H9 (cell line): ENCODE measurements at regions not wholly inside any gene's neighbourhood (a gene's known extent, or its start where the extent isn't known, plus 50 kb on each side); places are given as distances from the start of the nearest gene placed in this dataset.

Experiments used
- DNase-seq: peaks from one replicate; pipeline ENCODE4 v3.0.0-alpha.2; 2017
- H2AFZ ChIP-seq: one replicate; pipeline ENCODE4 v1.6.1; 2013; ENCODE audit warnings: mild to moderate bottlenecking, low read length, control low read depth, moderate library complexity
- H2AK5ac ChIP-seq: 2 replicates; pipeline ENCODE4 v1.6.1; 2013; ENCODE audit warnings: low read length, control low read depth, mixed read lengths; ENCODE audit not compliant: insufficient read length
- H2BK120ac ChIP-seq: one replicate; pipeline ENCODE4 v1.6.1; 2013; ENCODE audit warnings: low read depth, mild to moderate bottlenecking, low read length, control low read depth, inconsistent platforms; ENCODE audit not compliant: poor library complexity, severe bottlenecking
- H2BK12ac ChIP-seq: 2 replicates; pipeline ENCODE4 v1.6.1; 2013; ENCODE audit warnings: low read length, control low read depth, mixed read lengths, low read depth; ENCODE audit not compliant: insufficient read length
- H2BK15ac ChIP-seq: 2 replicates; pipeline ENCODE4 v1.6.1; 2013; ENCODE audit warnings: low read depth, low read length, control low read depth
- H2BK20ac ChIP-seq: one replicate; pipeline ENCODE4 v1.6.1; 2013; ENCODE audit warnings: low read depth, mild to moderate bottlenecking, low read length, control low read depth, inconsistent platforms; ENCODE audit not compliant: poor library complexity, severe bottlenecking
- H2BK5ac ChIP-seq: 2 replicates; pipeline ENCODE4 v1.6.1; 2013; ENCODE audit warnings: low read length, control low read depth, mixed read lengths; ENCODE audit not compliant: insufficient read length
- H3K14ac ChIP-seq: 2 replicates; pipeline ENCODE4 v1.6.1; 2013; ENCODE audit warnings: low read length, control low read depth; ENCODE audit not compliant: insufficient read depth
- H3K18ac ChIP-seq: 2 replicates; pipeline ENCODE4 v1.6.1; 2013; ENCODE audit warnings: low read depth, mild to moderate bottlenecking, mixed read lengths, low read length, control low read depth; ENCODE audit not compliant: insufficient read length
- H3K23ac ChIP-seq: 2 replicates; pipeline ENCODE4 v1.6.1; 2013; ENCODE audit warnings: low read length, control low read depth, mixed read lengths, low read depth; ENCODE audit not compliant: insufficient read length
- H3K23me2 ChIP-seq: 2 replicates; pipeline ENCODE4 v1.6.1; 2013; ENCODE audit warnings: low read depth, mild to moderate bottlenecking, mixed read lengths, low read length, control low read depth; ENCODE audit not compliant: insufficient read length, poor library complexity, severe bottlenecking
- H3K27ac ChIP-seq: 2 replicates; pipeline ENCODE4 v1.5.1; 2013; ENCODE audit warnings: low read length, control low read depth, mixed read lengths, low read depth; ENCODE audit not compliant: insufficient read length
- H3K27me3 ChIP-seq: 2 replicates; pipeline ENCODE4 v1.6.1; 2013; ENCODE audit warnings: low read length, control low read depth, inconsistent platforms; ENCODE audit not compliant: insufficient read depth
- H3K4ac ChIP-seq: 2 replicates; pipeline ENCODE4 v1.6.1; 2013; ENCODE audit warnings: low read depth, mild to moderate bottlenecking, control low read depth, inconsistent platforms, low read length, moderate library complexity
- H3K4me1 ChIP-seq: 2 replicates; pipeline ENCODE4 v1.6.1; 2013; ENCODE audit warnings: low read length, control low read depth, inconsistent platforms; ENCODE audit not compliant: insufficient read depth
- H3K4me2 ChIP-seq: 2 replicates; pipeline ENCODE4 v1.6.1; 2013; ENCODE audit warnings: low read length, control low read depth, mixed read lengths; ENCODE audit not compliant: insufficient read length, insufficient read depth
- H3K56ac ChIP-seq: 2 replicates; pipeline ENCODE4 v1.6.1; 2013; ENCODE audit warnings: low read depth, mild to moderate bottlenecking, mixed read lengths, low read length, control low read depth; ENCODE audit not compliant: insufficient read length
- H3K79me1 ChIP-seq: 2 replicates; pipeline ENCODE4 v1.6.1; 2013; ENCODE audit warnings: low read depth, mild to moderate bottlenecking, moderate library complexity, low read length, control low read depth, inconsistent platforms; ENCODE audit not compliant: insufficient read depth, poor library complexity, severe bottlenecking
- H3K79me2 ChIP-seq: 2 replicates; pipeline ENCODE4 v1.6.1; 2013; ENCODE audit warnings: low read length, control low read depth, inconsistent platforms; ENCODE audit not compliant: insufficient read depth
- H3K9ac ChIP-seq: 2 replicates; pipeline ENCODE4 v1.6.1; 2013; ENCODE audit warnings: low read length, control low read depth, mixed read lengths; ENCODE audit not compliant: insufficient read length; ENCODE audit errors: extremely low read depth
- H3K9me3 ChIP-seq: one replicate; pipeline ENCODE4 v1.6.1; 2013; ENCODE audit warnings: low read depth, low read length, inconsistent platforms; ENCODE audit not compliant: control insufficient read depth
- H3T11ph ChIP-seq: one replicate; pipeline ENCODE4 v1.6.1; 2013; ENCODE audit warnings: mild to moderate bottlenecking, low read length, control low read depth, inconsistent platforms
- H4K20me1 ChIP-seq: one replicate; pipeline ENCODE4 v1.6.1; 2013; ENCODE audit not compliant: control insufficient read depth, insufficient read length, insufficient read depth
- H4K5ac ChIP-seq: 2 replicates; pipeline ENCODE4 v1.6.1; 2013; ENCODE audit warnings: low read depth, mild to moderate bottlenecking, mixed read lengths, low read length, control low read depth; ENCODE audit not compliant: insufficient read length
- H4K8ac ChIP-seq: replicated peaks from 2 replicates; pipeline ENCODE4 v1.6.1; 2013; ENCODE audit warnings: low read length, control low read depth, mixed read lengths, low read depth; ENCODE audit not compliant: insufficient read length
- H4K91ac ChIP-seq: 2 replicates; pipeline ENCODE4 v1.6.1; 2013; ENCODE audit warnings: low read depth, mild to moderate bottlenecking, moderate library complexity, mixed read lengths, low read length, control low read depth; ENCODE audit not compliant: insufficient read length
- H3K27ac Mint-ChIP-seq, 3 experiments: 2 replicates in 2 of 3; 3 replicates in 1 of 3; pipeline ENCODE4 v1.8.0; 2020 to 2021; ENCODE audit warnings: mixed read lengths in 3 of 3, mild to moderate bottlenecking in 1 of 3, moderate library complexity in 1 of 3
- H3K27me3 Mint-ChIP-seq: 2 replicates; pipeline ENCODE4 v1.8.0; 2021; ENCODE audit warnings: low read depth, mild to moderate bottlenecking, moderate library complexity, mixed read lengths
- H3K36me3 Mint-ChIP-seq, 3 experiments: 2 replicates in 2 of 3; 3 replicates in 1 of 3; pipeline ENCODE4 v1.8.0; 2020 to 2021; ENCODE audit warnings: low read depth in 3 of 3, mixed read lengths in 3 of 3; ENCODE audit not compliant: insufficient read depth in 1 of 3
- H3K4me1 Mint-ChIP-seq, 2 experiments: 2 replicates each; pipeline ENCODE4 v1.8.0; 2020; ENCODE audit warnings: mixed read lengths in 2 of 2
- H3K4me3 Mint-ChIP-seq, 2 experiments: 2 replicates in 1 of 2; 3 replicates in 1 of 2; pipeline ENCODE4 v1.8.0; 2020 to 2021; ENCODE audit warnings: mild to moderate bottlenecking in 2 of 2, mixed read lengths in 2 of 2, moderate library complexity in 1 of 2
- H3K9me3 Mint-ChIP-seq, 2 experiments: 2 replicates in 1 of 2; 3 replicates in 1 of 2; pipeline ENCODE4 v1.8.0; 2020; ENCODE audit warnings: mild to moderate bottlenecking in 2 of 2, mixed read lengths in 2 of 2, moderate library complexity in 1 of 2
- TF ChIP-seq, protein P1 (sequence below): fragments of 200-600 bp; sonication (generic); conservative IDR thresholded peaks from 3 replicates; pipeline ENCODE4 v1.8.0; 2021; ENCODE audit warnings: antibody characterized with exemption, mild to moderate bottlenecking

DNA sequence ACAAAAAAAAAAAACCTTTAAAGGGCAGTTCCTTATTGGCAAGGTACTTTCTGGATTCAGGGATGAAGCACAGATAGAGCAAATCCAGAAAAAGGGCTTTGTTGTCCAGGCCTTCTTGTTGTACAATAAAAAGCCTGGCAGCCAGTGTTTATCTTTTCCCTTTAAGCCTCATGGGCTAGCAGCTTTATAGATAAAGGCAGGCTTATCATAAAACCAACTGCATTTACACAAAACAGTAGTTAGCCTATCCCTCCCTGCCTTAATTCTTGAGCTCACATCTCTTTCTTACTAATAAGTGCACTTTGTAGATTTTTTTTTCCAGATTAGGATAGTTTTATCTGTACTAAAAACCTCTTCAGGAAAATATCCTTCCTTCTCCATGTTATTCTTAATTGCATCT lies 662.8 kb upstream of the CCDC54 start:
- no peak overlapping the region for H2AK5ac ChIP-seq
- no peak overlapping the region for H3K4me3 Mint-ChIP-seq

More for the DNA sequence above, 662.8 kb upstream of the CCDC54 start:
- Histone ChIP-seq H3K18ac (no peak overlapping the region), H3K4me1 (no peaks in the 10 kb centered on the region), H3K79me1 (no peaks in the 10 kb centered on the region), H2BK5ac (no peak overlapping the region), H4K8ac (no peak overlapping the region), H3K23me2 (no peaks in the 10 kb centered on the region), H3K4me2 (no peak overlapping the region), H3K4ac (no peak overlapping the region), H3T11ph (no peak overlapping the region), H2BK20ac (no peak overlapping the region), H3K23ac (no peak overlapping the region), H2BK15ac (no peak overlapping the region), H3K27me3 (no peaks in the 10 kb centered on the region), H3K56ac (no peak overlapping the region), H2BK120ac (no peak overlapping the region), H4K20me1 (no peaks in the 10 kb centered on the region), H3K79me2 (no peaks in the 10 kb centered on the region), H2BK12ac (no peak overlapping the region), H4K91ac (no peak overlapping the region), H2AFZ (no peak overlapping the region), H3K9ac (no peak overlapping the region), H3K14ac (no peak overlapping the region), H3K27ac (no peak overlapping the region), H3K9me3 (no peaks in the 10 kb centered on the region), H4K5ac (no peak overlapping the region)
- Mint-ChIP-seq H3K27me3 (no peaks in the 10 kb centered on the region), H3K9me3 (peaks cover 0 to 2% of the 10 kb centered on the region in 2 experiments; a peak in 1 of 5 replicates), H3K36me3 (peaks cover 0 to 2% (median 0%) of the 10 kb centered on the region in 3 experiments; a peak in 2 of 7 replicates), H3K27ac (no peak overlapping the region), H3K4me1 (no peaks in the 10 kb centered on the region)
- no peak for DNase-seq
- TF ChIP-seq, protein P1, sequence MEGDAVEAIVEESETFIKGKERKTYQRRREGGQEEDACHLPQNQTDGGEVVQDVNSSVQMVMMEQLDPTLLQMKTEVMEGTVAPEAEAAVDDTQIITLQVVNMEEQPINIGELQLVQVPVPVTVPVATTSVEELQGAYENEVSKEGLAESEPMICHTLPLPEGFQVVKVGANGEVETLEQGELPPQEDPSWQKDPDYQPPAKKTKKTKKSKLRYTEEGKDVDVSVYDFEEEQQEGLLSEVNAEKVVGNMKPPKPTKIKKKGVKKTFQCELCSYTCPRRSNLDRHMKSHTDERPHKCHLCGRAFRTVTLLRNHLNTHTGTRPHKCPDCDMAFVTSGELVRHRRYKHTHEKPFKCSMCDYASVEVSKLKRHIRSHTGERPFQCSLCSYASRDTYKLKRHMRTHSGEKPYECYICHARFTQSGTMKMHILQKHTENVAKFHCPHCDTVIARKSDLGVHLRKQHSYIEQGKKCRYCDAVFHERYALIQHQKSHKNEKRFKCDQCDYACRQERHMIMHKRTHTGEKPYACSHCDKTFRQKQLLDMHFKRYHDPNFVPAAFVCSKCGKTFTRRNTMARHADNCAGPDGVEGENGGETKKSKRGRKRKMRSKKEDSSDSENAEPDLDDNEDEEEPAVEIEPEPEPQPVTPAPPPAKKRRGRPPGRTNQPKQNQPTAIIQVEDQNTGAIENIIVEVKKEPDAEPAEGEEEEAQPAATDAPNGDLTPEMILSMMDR = no peak
